ENCODE measurements at regions not wholly inside any gene's neighbourhood (a gene's known extent, or its start where the extent isn't known, plus 50 kb on each side); places are given as distances from the start of the nearest gene placed in this dataset.

DNA sequence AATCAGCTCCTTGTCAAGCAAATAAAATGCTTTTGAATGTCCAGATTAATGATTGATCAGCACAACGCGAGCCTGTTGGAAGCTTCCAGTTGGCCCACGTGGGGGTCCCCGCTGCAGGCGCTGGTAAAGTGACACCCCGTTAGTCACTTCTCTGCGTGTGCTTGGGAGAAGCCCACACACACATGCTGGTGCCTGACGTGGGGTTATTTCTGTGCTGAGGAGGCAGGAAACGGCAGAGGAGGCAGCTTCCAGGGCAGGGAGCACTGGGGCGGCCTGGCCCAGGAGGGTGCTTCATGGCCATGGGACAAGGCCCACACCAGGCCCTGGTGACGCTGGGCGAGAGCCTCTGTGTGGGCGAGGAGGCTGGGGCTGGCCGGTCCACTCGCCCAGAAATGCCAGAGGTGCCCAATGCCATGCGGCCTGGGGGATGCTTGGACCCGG lies 101.5 kb downstream of the KIF26A start:
- Histone ChIP-seq H3K9me2 (ENCODE audit: insufficient read depth) (no peaks in the 10 kb centered on the region), H3K9me3 (ENCODE audit: insufficient read depth, low read depth) (no peaks in the 10 kb centered on the region; the same call in 1 of the 2 replicates), H3K4me2 (no peak overlapping the region), H3K4me1 (replicated peaks; ENCODE audit: insufficient read depth) (no peaks in the 10 kb centered on the region), H3K36me3 (ENCODE audit: low read depth) (no peaks in the 10 kb centered on the region), H3K27me3 (ENCODE audit: insufficient read depth, low read depth) (peaks cover 79% of the 10 kb centered on the region), H3K4me3 (no peak overlapping the region), H3K79me2 (ENCODE audit: low read depth) (no peaks in the 10 kb centered on the region), H3F3A (ENCODE audit: insufficient read depth, low read depth) (no peaks in the 10 kb centered on the region), H3K27ac (no peak overlapping the region), H2AFZ (no peak overlapping the region), H4K20me1 (ENCODE audit: insufficient read depth) (no peaks in the 10 kb centered on the region)
- DNase-seq, result no peak
- no peak for TF ChIP-seq EZH2 (IDR thresholded peaks at IDR 0.05; ENCODE audit: low read depth)
- TF ChIP-seq CTCF (conservative IDR thresholded peaks at IDR 0.05), result no peak
- no TSS peak for BruUV-seq (replicated peaks)
- ChIA-PET CTCF (no interaction called here), POLR2A (ENCODE audit: unreplicated experiment) (no interaction called here)
- intact Hi-C loops (cut with micrococcal nuclease; ENCODE audit: unreplicated experiment), result no loop called here

- Histone ChIP-seq H3K9me3 (ENCODE audit: insufficient read depth, low read depth) (no peaks in the 10 kb centered on the region; the same call in 1 of the 2 replicates), H3K36me3 (ENCODE audit: low read depth) (no peaks in the 10 kb centered on the region), H3K9me2 (ENCODE audit: insufficient read depth) (no peaks in the 10 kb centered on the region), H3K4me2 (no peak overlapping the region), H3K27ac (no peak overlapping the region), H4K20me1 (ENCODE audit: insufficient read depth) (no peaks in the 10 kb centered on the region), H3K79me2 (ENCODE audit: low read depth) (no peaks in the 10 kb centered on the region), H2AFZ (no peak overlapping the region), H3K4me1 (replicated peaks; ENCODE audit: insufficient read depth) (no peaks in the 10 kb centered on the region), H3K27me3 (ENCODE audit: insufficient read depth, low read depth) (peaks cover 86% of the 10 kb centered on the region), H3K4me3 (no peak overlapping the region), H3F3A (ENCODE audit: insufficient read depth, low read depth) (no peaks in the 10 kb centered on the region)
- CTCF ChIA-PET, result no interaction called here
- no peak for DNase-seq
- POLR2A ChIA-PET (ENCODE audit: unreplicated experiment), result no interaction called here
- intact Hi-C loops (cut with micrococcal nuclease; ENCODE audit: unreplicated experiment), result no loop called here
- no TSS peak for BruUV-seq (replicated peaks)
- TF ChIP-seq EZH2 (IDR thresholded peaks at IDR 0.05; ENCODE audit: low read depth) (no peak), CTCF (conservative IDR thresholded peaks at IDR 0.05) (no peak)
Measured at GRCh38 chr14:104240434-104241157, 102.2 kb downstream of the KIF26A start.

GRCh38 chr14:104243200-104243599 lies 104.8 kb downstream of the KIF26A start:
- ChIA-PET CTCF (no interaction called here), POLR2A (ENCODE audit: unreplicated experiment) (no interaction called here)
- H3K4me2 ChIP-seq, result no peak overlapping the region
- intact Hi-C loops (cut with micrococcal nuclease; ENCODE audit: unreplicated experiment), result no loop called here
- no peaks in the 10 kb centered on the region for H3K36me3 ChIP-seq (ENCODE audit: low read depth)
- no peak overlapping the region for H3K4me3 ChIP-seq
- H4K20me1 ChIP-seq (ENCODE audit: insufficient read depth), result no peaks in the 10 kb centered on the region
- H3K79me2 ChIP-seq (ENCODE audit: low read depth), result no peaks in the 10 kb centered on the region
- H3K27me3 ChIP-seq (ENCODE audit: insufficient read depth, low read depth), result peaks cover 87% of the 10 kb centered on the region
- TF ChIP-seq EZH2 (IDR thresholded peaks at IDR 0.05; ENCODE audit: low read depth) (no peak), CTCF (conservative IDR thresholded peaks at IDR 0.05) (no peak)
- H2AFZ ChIP-seq, result no peak overlapping the region
- no peaks in the 10 kb centered on the region; the same call in 1 of the 2 replicates for H3K9me3 ChIP-seq (ENCODE audit: insufficient read depth, low read depth)
- H3K27ac ChIP-seq, result no peak overlapping the region
- BruUV-seq (replicated peaks), result no TSS peak
- no peaks in the 10 kb centered on the region for H3F3A ChIP-seq (ENCODE audit: insufficient read depth, low read depth)
- no peaks in the 10 kb centered on the region for H3K4me1 ChIP-seq (replicated peaks; ENCODE audit: insufficient read depth)
- no peaks in the 10 kb centered on the region for H3K9me2 ChIP-seq (ENCODE audit: insufficient read depth)
- no peak for DNase-seq
